Rectal smooth muscle tissue (tissue), 1 donor: ENCODE measurements at regions not wholly inside any gene's neighbourhood (a gene's known extent, or its start where the extent isn't known, plus 50 kb on each side); places are given as distances from the start of the nearest gene placed in this dataset.

Source experiments
- H3K27ac ChIP-seq: one replicate; pipeline ENCODE4 v1.7.0; 2013; ENCODE audit warnings: low read depth, low read length, inconsistent platforms
- H3K27me3 ChIP-seq: one replicate; pipeline ENCODE4 v1.7.0; 2013; ENCODE audit warnings: low read length; ENCODE audit not compliant: control insufficient read depth, insufficient read depth
- H3K36me3 ChIP-seq: one replicate; pipeline ENCODE4 v1.7.0; 2013; ENCODE audit warnings: low read length; ENCODE audit not compliant: control insufficient read depth, insufficient read depth
- H3K4me1 ChIP-seq: one replicate; pipeline ENCODE4 v1.7.0; 2013; ENCODE audit warnings: low read length; ENCODE audit not compliant: control insufficient read depth, insufficient read depth
- H3K4me3 ChIP-seq: one replicate; pipeline ENCODE4 v1.7.0; 2013; ENCODE audit warnings: low read length
- H3K9ac ChIP-seq: one replicate; pipeline ENCODE4 v1.7.0; 2013; ENCODE audit warnings: low read length

- no peaks in the 10 kb centered on the region for H3K27me3 ChIP-seq
- no peak overlapping the region for H3K4me3 ChIP-seq
- H3K36me3 ChIP-seq, result no peaks in the 10 kb centered on the region
- no peaks in the 10 kb centered on the region for H3K4me1 ChIP-seq
- H3K27ac ChIP-seq, result no peak overlapping the region
- no peak overlapping the region for H3K9ac ChIP-seq
These were observed 225.7 kb downstream of the DPH6 start for GRCh38 chr15:35320158-35320780.

GRCh38 chr15:35319354-35319753 lies 226.6 kb downstream of the DPH6 start:
- H3K4me1 ChIP-seq, result no peaks in the 10 kb centered on the region
- H3K27me3 ChIP-seq, result no peaks in the 10 kb centered on the region
- no peaks in the 10 kb centered on the region for H3K36me3 ChIP-seq
- H3K9ac ChIP-seq, result no peak overlapping the region
- no peak overlapping the region for H3K27ac ChIP-seq
- no peak overlapping the region for H3K4me3 ChIP-seq

GRCh38 chr15:35317217-35317616 lies 228.7 kb downstream of the DPH6 start:
- Histone ChIP-seq H3K4me3 (no peak overlapping the region), H3K27ac (no peak overlapping the region), H3K4me1 (peaks cover under 1% of the 10 kb centered on the region), H3K36me3 (no peaks in the 10 kb centered on the region), H3K9ac (no peak overlapping the region), H3K27me3 (no peaks in the 10 kb centered on the region)

GRCh38 chr15:35312344-35312743 lies 227.2 kb upstream of the NANOGP8 start:
- no peaks in the 10 kb centered on the region for H3K27me3 ChIP-seq
- H3K27ac ChIP-seq, result peak overlapping the region; percentile 40
- H3K4me1 ChIP-seq, result peaks cover 21% of the 10 kb centered on the region
- H3K36me3 ChIP-seq, result no peaks in the 10 kb centered on the region
- no peak overlapping the region for H3K9ac ChIP-seq
- no peak overlapping the region for H3K4me3 ChIP-seq

- Histone ChIP-seq H3K36me3 (no peaks in the 10 kb centered on the region), H3K9ac (no peak overlapping the region), H3K27me3 (no peaks in the 10 kb centered on the region), H3K27ac (no peak overlapping the region), H3K4me1 (peaks cover 22% of the 10 kb centered on the region), H3K4me3 (no peak overlapping the region)
These were observed 226.5 kb upstream of the NANOGP8 start for GRCh38 chr15:35311615-35312014.

GRCh38 chr15:35309886-35310285 lies 224.8 kb upstream of the NANOGP8 start:
- peak overlapping the region; percentile 14 for H3K27ac ChIP-seq
- H3K4me3 ChIP-seq, result no peak overlapping the region

GRCh38 chr15:35308802-35309201 lies 223.7 kb upstream of the NANOGP8 start:
- peak overlapping the region; percentile 59 for H3K27ac ChIP-seq

More at GRCh38 chr15:35309886-35310285, 224.8 kb upstream of the NANOGP8 start:
- Histone ChIP-seq H3K27me3 (no peaks in the 10 kb centered on the region), H3K36me3 (no peaks in the 10 kb centered on the region), H3K4me1 (peaks cover 27% of the 10 kb centered on the region), H3K9ac (no peak overlapping the region)

GRCh38 chr15:35307676-35308075 lies 222.6 kb upstream of the NANOGP8 start:
- H3K27ac ChIP-seq, result no peak overlapping the region
- H3K9ac ChIP-seq, result no peak overlapping the region
- no peaks in the 10 kb centered on the region for H3K36me3 ChIP-seq
- peaks cover 27% of the 10 kb centered on the region for H3K4me1 ChIP-seq
- H3K27me3 ChIP-seq, result no peaks in the 10 kb centered on the region
- no peak overlapping the region for H3K4me3 ChIP-seq

More at GRCh38 chr15:35308802-35309201, 223.7 kb upstream of the NANOGP8 start:
- H3K27me3 ChIP-seq, result no peaks in the 10 kb centered on the region
- peaks cover 27% of the 10 kb centered on the region for H3K4me1 ChIP-seq
- H3K4me3 ChIP-seq, result no peak overlapping the region
- H3K36me3 ChIP-seq, result no peaks in the 10 kb centered on the region
- H3K9ac ChIP-seq, result no peak overlapping the region

- Histone ChIP-seq H3K4me1 (peaks cover 25% of the 10 kb centered on the region), H3K9ac (no peak overlapping the region), H3K36me3 (no peaks in the 10 kb centered on the region), H3K27me3 (no peaks in the 10 kb centered on the region), H3K27ac (peak overlapping the region; percentile 74), H3K4me3 (no peak overlapping the region)
These were observed 221.9 kb upstream of the NANOGP8 start for GRCh38 chr15:35307026-35307425.

- peaks cover 25% of the 10 kb centered on the region for H3K4me1 ChIP-seq
- no peaks in the 10 kb centered on the region for H3K27me3 ChIP-seq
- H3K9ac ChIP-seq, result no peak overlapping the region
- no peaks in the 10 kb centered on the region for H3K36me3 ChIP-seq
- peak overlapping the region; percentile 74 for H3K27ac ChIP-seq
- no peak overlapping the region for H3K4me3 ChIP-seq
These were observed 221.4 kb upstream of the NANOGP8 start for GRCh38 chr15:35306361-35306981.

- peaks cover 25% of the 10 kb centered on the region for H3K4me1 ChIP-seq
- no peak overlapping the region for H3K4me3 ChIP-seq
- H3K27ac ChIP-seq, result peak overlapping the region; percentile 74
- no peaks in the 10 kb centered on the region for H3K27me3 ChIP-seq
- no peaks in the 10 kb centered on the region for H3K36me3 ChIP-seq
- no peak overlapping the region for H3K9ac ChIP-seq
These were observed 220.9 kb upstream of the NANOGP8 start for GRCh38 chr15:35305946-35306345.

GRCh38 chr15:35305031-35305550 lies 220.0 kb upstream of the NANOGP8 start:
- H3K4me3 ChIP-seq, result no peak overlapping the region
- peak overlapping the region; percentile 24 for H3K27ac ChIP-seq
- H3K36me3 ChIP-seq, result no peaks in the 10 kb centered on the region

GRCh38 chr15:35304389-35304788 lies 219.3 kb upstream of the NANOGP8 start:
- Histone ChIP-seq H3K9ac (no peak overlapping the region), H3K27me3 (no peaks in the 10 kb centered on the region), H3K4me3 (no peak overlapping the region), H3K27ac (no peak overlapping the region), H3K36me3 (no peaks in the 10 kb centered on the region), H3K4me1 (peaks cover 15% of the 10 kb centered on the region)

More at GRCh38 chr15:35305031-35305550, 220.0 kb upstream of the NANOGP8 start:
- no peaks in the 10 kb centered on the region for H3K27me3 ChIP-seq
- no peak overlapping the region for H3K9ac ChIP-seq
- H3K4me1 ChIP-seq, result peaks cover 22% of the 10 kb centered on the region
